KBM-7 (cell line): ENCODE measurements at regions not wholly inside any gene's neighbourhood (a gene's known extent, or its start where the extent isn't known, plus 50 kb on each side); places are given as distances from the start of the nearest gene placed in this dataset.

Source experiments
- DNase-seq: peaks from one replicate; pipeline ENCODE4 v3.0.0-alpha.2; 2015
- in situ Hi-C: fragments of 300-500 bp; cut with MboI; formaldehyde crosslinking; loops from 2 replicates; pipeline ENCODE4 v1.14.3; 2020; ENCODE audit warnings: low sequenced_read_pairs, low pct_unique_long_range_greater_than_20kb, mixed read lengths

- no peak for DNase-seq
- in situ Hi-C loops, result no loop called here
Measured at GRCh38 chr2:16716944-16717343, 51.3 kb upstream of the CYRIA start.

GRCh38 chr2:16716024-16716423 is 50.4 kb upstream of the CYRIA start:
- no peak for DNase-seq
- in situ Hi-C loops, result no loop called here
